ENCODE measurements at regions not wholly inside any gene's neighbourhood (a gene's known extent, or its start where the extent isn't known, plus 50 kb on each side); places are given as distances from the start of the nearest gene placed in this dataset.

DNA sequence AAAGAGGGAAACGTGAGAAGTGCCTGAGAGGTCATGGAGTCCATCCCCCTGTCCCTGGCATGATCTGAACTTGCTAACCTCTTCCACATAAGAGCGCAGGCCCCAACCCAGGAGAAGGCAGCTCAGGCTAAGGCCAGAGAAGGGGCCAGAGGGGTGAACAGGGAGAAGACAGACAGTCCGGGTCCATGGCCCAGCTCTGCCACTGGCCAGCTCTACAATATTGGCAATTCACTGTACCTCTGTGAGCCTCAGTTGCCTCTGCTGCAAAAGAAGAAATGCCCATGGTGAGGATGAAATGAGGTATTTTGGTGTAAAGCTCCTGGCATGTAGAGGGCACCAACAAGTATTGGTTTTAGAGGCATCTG is 72.3 kb downstream of the CAMK2N1 start:
- peaks cover 0 to 14% (median 0%) of the 10 kb centered on the region in 7 donors for H3K27me3 ChIP-seq (replicated peaks in 1 of 7)
- H3K4me3 ChIP-seq = no peak overlapping the region
- WGBS, 5 donors = 79 to 85% (median 84%) methylated on average over 3 of the region's 3 CpGs
- no peaks in the 10 kb centered on the region for H3K4me1 ChIP-seq
- H3K36me3 ChIP-seq = no peaks in the 10 kb centered on the region
- no peak for DNase-seq
- no peaks in the 10 kb centered on the region for H3K9me3 ChIP-seq
- H3K27ac ChIP-seq = no peak overlapping the region
- no peak for TF ChIP-seq POLR2A (IDR thresholded peaks at IDR 0.05)
- intact Hi-C loops (cut with DNase I; ENCODE audit: low total_unique reads) = no loop called here

DNA sequence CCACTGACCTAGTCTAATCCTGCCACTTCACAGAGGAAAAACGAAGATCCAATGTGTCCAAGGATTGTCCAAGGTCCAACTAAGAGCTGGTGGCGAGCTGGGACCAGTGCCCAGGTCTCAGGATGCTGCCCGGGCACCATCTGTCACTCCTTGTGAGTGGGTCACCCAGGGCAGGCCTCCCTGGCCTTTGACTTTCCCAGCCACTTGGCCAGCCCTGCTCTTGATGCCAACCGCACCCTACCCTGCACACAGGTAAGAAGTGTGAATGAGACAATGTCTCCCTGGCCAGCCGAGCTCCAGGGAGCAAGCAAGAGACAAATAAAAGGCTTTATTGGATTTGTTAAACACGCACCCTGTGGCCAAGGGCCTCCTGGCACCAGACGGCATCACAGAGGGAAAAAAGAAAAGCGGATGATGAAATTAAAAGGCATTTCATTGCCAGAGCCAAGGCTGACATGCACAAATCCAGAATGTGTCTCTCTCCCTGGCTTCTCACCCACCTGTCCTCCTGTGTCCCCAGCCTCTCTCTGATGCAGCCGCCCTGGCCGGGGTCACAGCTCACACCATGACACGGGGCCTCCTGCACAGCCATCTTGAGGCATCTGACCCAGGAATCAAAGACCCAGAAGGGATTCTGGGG is 72.8 kb downstream of the CAMK2N1 start:
- Histone ChIP-seq H3K4me1 (no peaks in the 10 kb centered on the region), H3K27ac (no peak overlapping the region), H3K9me3 (no peaks in the 10 kb centered on the region), H3K27me3 (replicated peaks in 1 of 7) (peaks cover 0 to 9% (median 0%) of the 10 kb centered on the region in 7 donors), H3K4me3 (no peak overlapping the region), H3K36me3 (no peaks in the 10 kb centered on the region)
- intact Hi-C loops (cut with DNase I; ENCODE audit: low total_unique reads) = no loop called here
- no peak for DNase-seq
- TF ChIP-seq POLR2A (IDR thresholded peaks at IDR 0.05) (no peak), POLR2AphosphoS5 (IDR thresholded peaks at IDR 0.05) (no peak)
- 69 to 85% (median 77%) methylated on average over 10 to 11 of the region's 11 CpGs for WGBS, 5 donors

DNA sequence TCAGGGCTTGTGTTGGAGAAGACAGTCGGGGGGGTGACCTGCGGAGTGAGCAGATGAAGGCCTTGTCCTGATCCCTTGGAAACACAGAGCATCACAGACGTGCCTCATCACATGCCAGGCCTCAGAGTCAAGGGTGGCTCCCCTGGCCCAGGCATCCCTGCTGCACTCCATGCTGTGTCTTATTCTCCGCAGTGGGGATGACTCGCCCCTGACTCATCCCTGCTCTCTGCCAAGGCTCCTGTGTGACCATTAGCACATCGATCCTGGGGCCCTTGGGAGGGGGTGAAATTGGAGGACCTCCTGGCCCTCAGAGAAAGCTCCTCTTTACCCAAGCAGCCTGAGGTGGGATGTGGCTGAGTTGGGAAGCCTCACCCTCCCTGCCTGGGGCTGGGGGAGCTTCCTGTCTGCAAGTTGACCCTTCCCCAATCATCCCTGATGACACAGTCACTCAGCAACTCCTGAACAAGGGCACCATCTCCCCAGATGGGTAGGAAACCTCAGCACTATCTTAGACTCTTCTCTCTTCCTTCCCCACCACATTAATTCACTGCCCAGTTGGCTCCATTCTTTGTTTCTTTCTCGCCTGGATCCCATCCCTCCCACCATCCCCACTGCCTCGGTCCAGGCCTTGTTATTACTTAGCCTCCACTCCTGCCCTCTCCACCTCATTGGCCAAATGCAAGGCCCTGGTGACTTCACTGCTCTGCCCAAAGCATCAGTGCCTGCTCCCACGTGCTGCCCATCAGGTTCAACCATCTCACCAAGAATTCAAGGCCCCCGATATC is 74.6 kb downstream of the CAMK2N1 start:
- DNase-seq = no peak
- Histone ChIP-seq H3K4me3 (no peak overlapping the region), H3K27me3 (replicated peaks in 1 of 7) (peaks cover 0 to 8% (median 0%) of the 10 kb centered on the region in 7 donors), H3K36me3 (no peaks in the 10 kb centered on the region), H3K9me3 (no peaks in the 10 kb centered on the region), H3K4me1 (peaks cover 0 to 1% (median 0%) of the 10 kb centered on the region in 6 donors), H3K27ac (no peak overlapping the region)
- no peak for TF ChIP-seq CTCF (IDR thresholded peaks at IDR 0.05 in 8 of 11, conservative IDR thresholded peaks at IDR 0.05 in 3 of 11)
- no peak for TF ChIP-seq POLR2AphosphoS5 (IDR thresholded peaks at IDR 0.05)
- TF ChIP-seq POLR2A (IDR thresholded peaks at IDR 0.05) = no peak
- WGBS, 5 donors = 76 to 84% (median 81%) methylated on average over 6 to 10 of the region's 10 CpGs
- intact Hi-C loops (cut with DNase I; ENCODE audit: low total_unique reads) = no loop called here

- TF ChIP-seq POLR2AphosphoS5 (IDR thresholded peaks at IDR 0.05) (no peak), CTCF (IDR thresholded peaks at IDR 0.05 in 8 of 11, conservative IDR thresholded peaks at IDR 0.05 in 3 of 11) (no peak), POLR2A (IDR thresholded peaks at IDR 0.05) (no peak)
- Histone ChIP-seq H3K36me3 (no peaks in the 10 kb centered on the region), H3K9me3 (no peaks in the 10 kb centered on the region), H3K4me3 (no peak overlapping the region), H3K27me3 (replicated peaks in 1 of 7) (peaks cover 0 to 14% (median 0%) of the 10 kb centered on the region in 7 donors), H3K27ac (no peak overlapping the region), H3K4me1 (peaks cover 0 to 8% (median 0%) of the 10 kb centered on the region in 6 donors)
- intact Hi-C loops (cut with DNase I; ENCODE audit: low total_unique reads) = no loop called here
- DNase-seq = no peak
- 83 to 92% (median 86%) methylated on average over 1 of the region's 1 CpG for WGBS, 5 donors
Observed at GRCh38 chr1:20410503-20410902, 75.5 kb downstream of the CAMK2N1 start.

DNA sequence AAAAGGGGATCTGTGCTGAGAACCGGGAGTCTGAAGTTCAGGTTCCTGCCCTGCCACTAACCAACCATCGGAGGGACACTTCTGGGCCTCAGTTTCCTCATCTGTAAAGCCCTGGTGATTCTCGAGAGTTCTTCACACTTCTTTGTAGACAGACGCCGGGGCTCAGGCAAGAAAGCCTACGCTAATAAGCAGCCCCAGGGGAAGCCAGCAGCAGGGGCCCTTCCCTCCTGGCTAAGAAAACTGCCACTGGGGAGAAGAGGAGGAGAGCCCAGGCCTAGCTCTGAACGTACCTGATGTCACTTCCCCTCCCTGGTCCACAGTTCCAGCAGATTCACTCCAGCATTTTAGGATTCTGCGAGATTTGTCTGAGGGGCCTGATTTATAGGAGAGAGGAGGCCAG is 76.0 kb downstream of the CAMK2N1 start:
- Histone ChIP-seq H3K27me3 (replicated peaks in 1 of 7) (peaks cover 0 to 20% (median 0%) of the 10 kb centered on the region in 7 donors), H3K9me3 (no peaks in the 10 kb centered on the region), H3K36me3 (no peaks in the 10 kb centered on the region), H3K4me1 (peaks cover 0 to 8% (median 0%) of the 10 kb centered on the region in 6 donors), H3K4me3 (no peak overlapping the region), H3K27ac (no peak overlapping the region)
- TF ChIP-seq POLR2AphosphoS5 (IDR thresholded peaks at IDR 0.05) = no peak
- no peak for TF ChIP-seq POLR2A (IDR thresholded peaks at IDR 0.05)
- TF ChIP-seq CTCF (IDR thresholded peaks at IDR 0.05 in 8 of 11, conservative IDR thresholded peaks at IDR 0.05 in 3 of 11) = no peak
- no peak for DNase-seq
- intact Hi-C loops (cut with DNase I; ENCODE audit: low total_unique reads) = no loop called here
- WGBS, 5 donors = 63 to 82% (median 67%) methylated on average over 8 of the region's 8 CpGs
